T-helper 9 cell (primary cell): ENCODE measurements at regions not wholly inside any gene's neighbourhood (a gene's known extent, or its start where the extent isn't known, plus 50 kb on each side); places are given as distances from the start of the nearest gene placed in this dataset.

ENCODE experiments used
- DNase-seq: peaks from one replicate; pipeline ENCODE4 v3.0.0-alpha.2; 2020

DNA sequence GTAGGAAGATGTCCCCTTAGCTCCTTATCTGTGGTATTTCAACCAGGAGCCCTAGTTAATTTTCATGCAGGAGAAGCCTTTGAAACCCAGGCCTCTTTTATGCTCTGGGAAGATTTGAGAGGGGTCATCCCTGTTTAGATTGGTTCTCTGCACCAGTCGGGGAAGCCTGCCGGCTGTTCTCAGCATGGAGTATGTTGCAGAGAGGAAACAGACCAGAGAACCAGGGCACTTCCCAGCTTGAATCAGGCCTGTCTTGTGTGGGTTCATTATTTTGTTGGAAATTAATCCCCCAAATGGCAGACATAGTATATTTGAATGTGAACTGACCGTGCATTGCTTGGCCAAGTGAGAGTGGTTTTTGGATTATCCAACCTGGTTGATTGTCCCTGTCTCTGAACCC, 1082.1 kb upstream of the RBFOX1 start:
- no peak for DNase-seq

GRCh38 chr16:6249863-6250262, 1082.8 kb upstream of the RBFOX1 start:
- DNase-seq = no peak

- no peak for DNase-seq
Measured at GRCh38 chr16:6248199-6248598, 1084.4 kb upstream of the RBFOX1 start.

DNA sequence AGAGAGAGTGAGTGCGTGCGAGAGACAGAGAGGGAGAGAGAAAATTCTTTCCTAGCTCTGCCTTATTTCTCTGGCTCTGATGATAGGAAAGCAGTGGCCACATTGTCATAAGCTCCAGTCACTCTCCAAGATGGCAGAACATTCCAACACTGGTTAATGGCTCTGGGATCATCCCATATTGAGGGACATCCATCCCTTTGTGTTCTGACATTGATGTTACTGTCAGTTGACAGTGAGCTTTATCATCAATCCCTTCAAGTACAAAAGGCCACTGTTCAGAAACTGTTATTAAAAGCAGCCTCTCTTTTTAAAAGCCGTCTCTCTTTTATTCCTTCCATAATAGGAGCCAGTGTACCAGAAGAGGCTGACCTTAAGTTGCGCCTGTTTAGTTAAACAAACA, 1084.9 kb upstream of the RBFOX1 start:
- DNase-seq = no peak

GRCh38 chr16:6247150-6247549, 1085.5 kb upstream of the RBFOX1 start:
- DNase-seq = no peak

DNA sequence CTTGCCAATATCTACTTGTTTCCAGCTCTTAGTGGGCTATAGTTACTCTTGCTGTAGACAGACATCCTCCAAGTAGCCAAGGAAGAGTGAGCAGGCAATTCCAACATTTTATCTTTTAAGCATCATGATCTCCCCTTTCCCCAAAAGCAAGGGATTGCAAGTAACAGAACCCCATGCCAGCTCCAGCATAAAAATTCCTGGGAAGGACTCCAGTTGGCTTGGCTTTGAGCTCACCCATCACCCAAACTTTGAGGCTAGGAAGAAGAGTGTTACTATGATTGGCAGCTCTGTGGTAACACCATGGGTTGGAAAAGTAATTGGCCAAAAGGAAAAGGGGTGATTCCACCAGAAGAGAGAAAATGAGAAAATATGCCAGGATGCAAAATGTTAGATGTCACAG, 1086.4 kb upstream of the RBFOX1 start:
- no peak for DNase-seq

DNA sequence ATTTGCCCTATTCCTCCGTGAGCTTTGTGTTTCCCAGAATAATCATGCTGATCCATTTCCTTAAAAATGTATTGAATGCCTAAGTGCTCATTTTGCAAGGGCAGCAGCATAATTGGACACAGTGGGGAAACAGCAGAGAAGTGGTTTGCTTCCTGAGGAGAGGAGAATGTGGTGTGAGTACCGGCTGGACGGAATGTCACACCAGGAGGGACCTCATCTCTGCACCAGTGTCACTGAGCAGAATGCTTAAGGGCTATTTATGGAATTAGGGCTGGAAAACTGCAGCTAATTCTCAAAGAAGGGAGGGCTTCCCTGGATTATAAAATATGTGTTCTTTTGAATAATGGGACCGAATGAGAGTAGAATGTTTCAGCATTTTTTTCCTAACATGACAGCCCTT, 1100.6 kb upstream of the RBFOX1 start:
- DNase-seq = no peak

DNA sequence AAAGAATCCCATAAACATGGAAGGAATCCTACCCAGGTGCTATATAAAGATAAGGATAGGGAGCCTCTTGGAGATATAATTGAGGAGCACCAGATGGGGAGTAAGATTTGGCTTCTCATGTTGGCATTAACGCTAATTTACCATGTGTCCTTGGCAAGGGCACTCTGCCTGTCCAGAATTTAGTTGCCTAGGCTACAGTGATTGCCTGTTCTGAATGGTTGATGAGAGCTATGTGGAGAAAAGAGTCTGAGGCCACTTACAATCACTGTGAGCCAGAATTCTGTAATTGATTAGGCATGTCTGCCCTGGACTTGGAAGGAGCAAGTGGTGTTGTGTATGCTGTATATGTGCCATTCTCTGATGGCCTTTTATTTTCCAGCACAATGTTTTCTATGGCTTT, 1101.2 kb upstream of the RBFOX1 start:
- DNase-seq = no peak

GRCh38 chr16:6229186-6229585, 1103.5 kb upstream of the RBFOX1 start:
- DNase-seq = no peak

DNA sequence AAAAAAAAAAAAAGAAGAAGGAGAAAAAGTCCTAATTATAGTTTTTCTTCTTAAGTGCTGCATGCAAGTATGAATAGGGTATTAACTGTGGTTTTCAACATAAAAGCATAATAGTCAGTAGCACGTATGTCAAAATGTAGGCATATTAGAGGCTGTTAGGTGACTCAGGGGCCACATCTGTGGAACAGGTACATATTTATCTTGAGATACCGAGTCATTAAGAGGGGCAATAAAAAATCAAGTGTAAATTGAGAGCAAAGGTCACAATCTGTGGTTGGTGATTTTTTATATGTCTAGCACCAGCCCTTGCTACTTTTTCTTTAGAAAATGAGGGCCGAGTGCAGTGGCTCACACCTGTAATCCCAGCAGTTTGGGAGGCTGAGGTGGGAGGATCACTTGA, 1113.8 kb upstream of the RBFOX1 start:
- DNase-seq = no peak

- DNase-seq = no peak
Measured at GRCh38 chr16:6216836-6217235, 1115.8 kb upstream of the RBFOX1 start.

- no peak for DNase-seq
Measured at GRCh38 chr16:6211644-6212043, 1114.0 kb upstream of the EEF2KMT start.

DNA sequence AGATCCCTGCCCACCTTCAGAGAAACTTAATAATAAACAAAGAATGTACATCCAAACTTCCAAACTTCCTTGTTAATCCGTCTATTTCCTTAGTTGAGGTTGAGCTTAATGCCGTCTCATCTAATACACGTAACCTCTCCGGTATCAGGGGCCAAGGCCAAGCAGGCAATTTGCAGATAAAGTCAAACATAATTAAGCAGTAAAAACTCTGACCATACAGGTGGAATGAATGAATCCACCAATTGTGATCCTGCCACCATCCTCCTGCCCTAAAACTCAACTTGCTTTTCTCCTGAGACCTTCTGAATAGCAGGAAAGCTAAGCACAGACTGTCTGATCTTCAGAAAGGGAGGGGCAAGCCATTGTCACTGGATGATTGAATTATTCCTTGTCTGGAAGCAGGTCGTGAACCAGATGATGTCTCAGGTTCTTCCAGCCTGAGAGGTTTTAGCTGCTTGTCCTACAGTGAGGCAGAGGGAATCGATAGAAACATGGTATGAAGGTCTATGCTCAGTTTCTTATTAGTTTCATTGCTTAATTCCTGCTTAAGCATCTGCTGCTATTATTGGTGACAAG, 1111.8 kb upstream of the EEF2KMT start:
- DNase-seq = no peak

- no peak for DNase-seq
Measured at GRCh38 chr16:6207580-6207979, 1110.0 kb upstream of the EEF2KMT start.

DNA sequence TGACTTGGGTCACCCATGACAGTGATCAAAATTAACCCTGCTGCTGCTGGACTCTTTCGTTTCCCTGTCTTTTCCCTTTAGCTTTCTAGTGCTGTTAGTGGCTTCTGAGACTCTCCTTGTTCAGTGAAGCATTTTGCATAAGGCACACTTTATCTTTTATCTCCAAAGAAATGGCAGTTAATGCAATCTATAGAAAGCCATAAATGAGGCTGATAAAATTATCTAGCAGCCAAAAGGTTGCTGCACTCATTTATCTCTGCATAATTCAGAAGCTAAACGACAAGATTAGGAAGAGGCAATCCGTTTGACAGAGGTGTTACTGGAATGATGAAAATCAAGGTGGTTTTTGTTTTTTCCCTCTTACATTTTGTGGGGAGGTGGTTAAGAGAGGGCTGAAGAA, 1109.5 kb upstream of the EEF2KMT start:
- no peak for DNase-seq

GRCh38 chr16:6206080-6206479, 1108.5 kb upstream of the EEF2KMT start:
- DNase-seq = no peak

DNA sequence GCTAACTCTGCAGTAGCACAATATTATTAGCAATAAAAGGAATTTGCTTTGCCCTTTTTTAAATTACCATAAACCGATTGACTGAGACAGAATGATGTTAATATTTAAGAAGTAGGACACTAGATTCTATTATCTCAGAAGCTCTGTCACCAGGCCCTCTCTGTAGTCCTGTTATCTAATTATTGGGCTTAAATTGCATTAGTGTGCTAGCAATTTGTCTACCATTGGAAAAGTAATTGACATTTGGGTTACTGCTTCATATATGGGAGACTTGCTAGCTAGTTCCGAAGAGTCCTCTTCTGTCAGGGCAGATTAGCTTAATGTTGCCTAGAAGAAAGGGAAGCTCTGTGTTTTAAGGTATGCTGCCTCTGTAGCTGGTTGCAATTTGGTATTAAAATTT, 1107.3 kb upstream of the EEF2KMT start:
- DNase-seq = no peak

DNA sequence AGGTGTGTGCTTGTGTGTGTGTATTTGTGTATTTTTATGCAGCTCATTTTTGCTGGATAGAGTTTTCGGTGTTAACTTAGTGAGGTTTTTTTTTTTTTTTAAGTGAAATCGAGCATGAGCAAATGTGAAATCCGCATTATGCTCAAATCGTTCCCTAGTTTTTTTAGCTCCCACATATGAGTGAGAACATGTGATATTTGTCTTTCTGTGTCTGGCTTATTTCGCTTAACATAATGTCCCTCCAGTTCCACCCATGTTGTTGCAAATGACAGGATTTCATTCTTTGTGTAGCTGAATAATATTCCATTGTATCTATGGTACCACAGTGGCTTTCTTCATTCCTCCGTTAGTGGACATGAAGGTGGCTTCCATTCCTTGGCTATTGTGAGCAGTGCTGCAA, 1103.3 kb upstream of the EEF2KMT start:
- DNase-seq = no peak

GRCh38 chr16:6200271-6200670, 1102.7 kb upstream of the EEF2KMT start:
- no peak for DNase-seq

GRCh38 chr16:6195966-6196365, 1098.4 kb upstream of the EEF2KMT start:
- no peak for DNase-seq

- no peak for DNase-seq
Measured at GRCh38 chr16:6193718-6194117, 1096.1 kb upstream of the EEF2KMT start.

- no peak for DNase-seq
Measured at GRCh38 chr16:6192984-6193383, 1095.4 kb upstream of the EEF2KMT start.

DNA sequence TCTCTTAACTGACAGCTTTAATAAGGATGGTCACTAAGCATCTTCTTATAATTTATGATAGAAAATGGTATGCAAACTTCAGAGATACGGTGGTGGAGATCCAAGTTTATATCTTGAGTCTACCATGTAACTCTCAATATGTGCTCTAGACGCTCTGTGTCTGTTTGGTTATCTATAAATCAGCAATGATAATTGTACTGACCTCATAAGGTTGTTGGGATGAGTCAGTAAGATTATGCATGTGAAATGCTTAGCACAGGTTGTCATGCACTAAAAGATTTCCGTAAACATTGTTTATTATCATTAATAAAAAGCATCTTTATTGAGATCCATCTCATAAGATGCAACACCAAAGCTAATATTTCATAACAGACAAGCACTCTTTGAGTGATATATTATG, 1094.9 kb upstream of the EEF2KMT start:
- DNase-seq = no peak

DNA sequence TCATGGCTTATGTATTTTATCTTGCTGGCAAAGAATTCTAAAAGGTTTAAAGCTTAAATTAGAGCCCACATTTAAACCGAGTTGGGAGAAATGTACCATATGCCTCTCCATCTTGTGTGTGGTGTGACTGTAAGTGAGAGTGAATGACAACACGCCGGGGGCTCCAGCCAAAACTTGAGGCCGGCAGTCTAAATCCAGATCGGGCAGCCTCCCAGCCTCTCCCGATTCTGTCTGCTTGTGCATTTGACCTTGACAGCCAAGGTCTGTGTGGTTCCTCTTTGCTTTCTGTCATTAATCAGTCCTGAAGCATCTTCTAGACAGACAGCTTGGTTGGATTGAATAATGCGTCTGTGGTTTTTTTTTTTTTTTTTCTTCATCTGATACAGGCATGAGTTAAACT, 1093.2 kb upstream of the EEF2KMT start:
- DNase-seq = no peak

DNA sequence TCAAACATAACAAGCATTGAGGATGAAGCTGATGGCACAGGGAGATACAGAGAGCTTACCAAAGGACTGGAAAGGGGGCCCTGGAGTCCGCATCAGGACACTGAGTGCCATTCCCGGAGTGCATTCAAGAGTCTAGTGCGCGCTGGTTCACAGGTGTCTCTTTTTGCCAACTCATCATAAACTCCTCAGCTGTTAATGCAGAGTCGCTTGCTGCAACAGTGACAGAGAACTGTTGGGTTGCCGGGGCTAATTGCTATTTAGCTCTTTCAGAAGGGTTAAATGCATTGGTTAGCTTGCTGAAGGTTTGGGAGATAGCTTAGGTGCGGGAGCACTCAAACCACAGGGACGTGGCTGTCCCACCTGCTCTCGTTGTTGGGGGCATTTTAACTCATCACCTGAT, 1091.6 kb upstream of the EEF2KMT start:
- no peak for DNase-seq
